Adrenal gland (tissue), 9 donors: ENCODE measurements at regions not wholly inside any gene's neighbourhood (a gene's known extent, or its start where the extent isn't known, plus 50 kb on each side); places are given as distances from the start of the nearest gene placed in this dataset.
A peak's percentile ranks its signal among the peaks of the same experiment; 100 is the strongest.

Experiments
- DNase-seq, 7 donors: peaks; one replicate each; pipeline ENCODE4 v3.0.0-alpha.2; 2019 to 2020
- H3K27ac ChIP-seq, 5 donors: fragments of 200-600 bp; sonication (generic) in 4 of 5; 1 replicate in 3 of 5; 2 replicates in 2 of 5; pipeline versions ENCODE4 v1.5.1 to v1.8.0; 2016 to 2020; ENCODE audit warnings: mild to moderate bottlenecking in 1 of 5
- H3K27me3 ChIP-seq: fragments of 200-600 bp; 2 replicates; pipeline ENCODE4 v1.8.0; 2021
- H3K36me3 ChIP-seq, 2 donors: fragments of 200-600 bp; replicated peaks in 1 of 2; 1 replicate in 1 of 2; 2 replicates in 1 of 2; pipeline versions ENCODE4 v1.5.1 to v1.8.0; 2018 to 2022
- H3K4me1 ChIP-seq, 2 donors: fragments of 200-600 bp; replicated peaks in 1 of 2; 1 replicate in 1 of 2; 2 replicates in 1 of 2; pipeline versions ENCODE4 v1.5.1 to v1.8.0; 2018 to 2021
- H3K4me3 ChIP-seq, 4 donors: fragments of 200-600 bp; sonication (generic) in 3 of 4; one replicate each; pipeline ENCODE4 v1.5.1; 2016 to 2018
- H3K9me3 ChIP-seq, 3 donors: fragments of 200-600 bp; sonication (generic) in 1 of 3; replicated peaks in 1 of 3; 1 replicate in 2 of 3; 2 replicates in 1 of 3; pipeline versions ENCODE4 v1.5.1 to v1.8.0; 2016 to 2021
- CTCF ChIP-seq, 6 experiments: fragments of 450-650 bp in 4 of 6; fragments of 200-600 bp in 2 of 6; sonication (generic) in 1 of 6; IDR thresholded peaks; 1 replicate in 5 of 6; 2 replicates in 1 of 6; pipeline versions ENCODE4 v1.5.1 to v1.8.0; 2016 to 2021; ENCODE audit warnings: antibody characterized with exemption in 6 of 6, mild to moderate bottlenecking in 2 of 6, moderate library complexity in 1 of 6
- POLR2A ChIP-seq, 2 donors: fragments of 450-650 bp; IDR thresholded peaks; one replicate each; pipeline ENCODE4 v1.6.1; 2017; ENCODE audit warnings: antibody characterized with exemption in 2 of 2, mild to moderate bottlenecking in 2 of 2, moderate library complexity in 1 of 2
- WGBS, 4 donors: extraction: QIAGEN DNeasy Blood & Tissue Kit in 2 of 4; methylation state at CpG; one replicate each; pipeline versions ENCODE4 v1.1.5 to v1.1.7; 2013 to 2017; 5-methylcytosine and 5-hydroxymethylcytosine counted together
- intact Hi-C, 2 donors: fragments of 100-400 bp; cut with DNase I; formaldehyde crosslinking; loops; one replicate each; pipeline versions ENCODE4 v1.14.1 to v1.15.0; 2022 to 2023
- donor health status: healthy with polysubstance abuse.
- donor health status: Bipolar disorder and iron deficiency.
- donor health status: DM: yes; HTN: yes; CAD: no.
- donor health status: DM: no; HTN: no; CAD: no.
- donor health status: DM: no; HTN: no; CAD: no.

- no peaks in the 10 kb centered on the region for H3K4me1 ChIP-seq
- intact Hi-C loops = no loop called here
- TF ChIP-seq POLR2A (IDR thresholded peaks at IDR 0.05) = no peak
- no peak for TF ChIP-seq CTCF (IDR thresholded peaks at IDR 0.05)
- no peaks in the 10 kb centered on the region for H3K9me3 ChIP-seq
- no peak overlapping the region for H3K4me3 ChIP-seq
- no peaks in the 10 kb centered on the region for H3K27me3 ChIP-seq
- DNase-seq = no peak
- WGBS, 4 donors = 45 to 66% (median 63%) methylated on average over 3 of the region's 3 CpGs
- H3K27ac ChIP-seq = no peak overlapping the region
- no peaks in the 10 kb centered on the region for H3K36me3 ChIP-seq
Observed at GRCh38 chr10:25661632-25662031, 272.4 kb upstream of the MYO3A start.

GRCh38 chr10:25666276-25666675 lies 267.8 kb upstream of the MYO3A start:
- intact Hi-C loops = no loop called here
- no peaks in the 10 kb centered on the region for H3K4me1 ChIP-seq
- peak in 6 of 7 donors; percentile 16 to 56 (median 34) for DNase-seq
- H3K27me3 ChIP-seq = no peaks in the 10 kb centered on the region
- H3K27ac ChIP-seq = no peak overlapping the region
- TF ChIP-seq POLR2A (IDR thresholded peaks at IDR 0.05) (no peak), CTCF (IDR thresholded peaks at IDR 0.05) (no peak)
- WGBS, 4 donors = 17 to 39% (median 27%) methylated on average over 3 of the region's 3 CpGs
- H3K4me3 ChIP-seq = no peak overlapping the region
- H3K9me3 ChIP-seq = no peaks in the 10 kb centered on the region
- no peaks in the 10 kb centered on the region for H3K36me3 ChIP-seq

DNA sequence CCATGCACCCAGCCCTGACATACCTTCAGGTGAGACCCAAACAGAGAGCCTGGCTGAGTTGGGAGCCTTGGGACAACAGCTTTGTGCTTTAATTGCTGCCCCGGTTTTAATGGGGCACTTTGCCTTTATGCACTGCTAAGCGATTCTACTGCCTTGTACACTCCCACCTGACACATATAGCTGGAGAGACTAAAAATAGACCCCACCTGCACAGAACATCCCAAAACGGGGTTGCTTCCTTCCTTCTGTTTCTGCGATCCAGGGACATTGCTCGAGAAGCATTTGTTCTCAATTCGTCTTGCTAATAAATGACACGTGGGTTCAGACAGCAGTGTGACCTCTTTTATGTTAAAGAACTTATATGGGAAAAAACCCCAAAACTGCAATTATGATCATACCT lies 258.8 kb upstream of the MYO3A start:
- Histone ChIP-seq H3K4me1 (no peaks in the 10 kb centered on the region), H3K9me3 (no peaks in the 10 kb centered on the region), H3K4me3 (no peak overlapping the region), H3K27me3 (no peaks in the 10 kb centered on the region), H3K27ac (no peak overlapping the region), H3K36me3 (no peaks in the 10 kb centered on the region)
- TF ChIP-seq CTCF (IDR thresholded peaks at IDR 0.05) (no peak), POLR2A (IDR thresholded peaks at IDR 0.05) (no peak)
- 70 to 75% (median 73%) methylated on average over 7 of the region's 7 CpGs for WGBS, 4 donors
- intact Hi-C loops = no loop called here
- DNase-seq = no peak

GRCh38 chr10:25675615-25676014 lies 258.4 kb upstream of the MYO3A start:
- WGBS, 4 donors = 73 to 91% (median 76%) methylated on average over 1 of the region's 1 CpG
- Histone ChIP-seq H3K27me3 (no peaks in the 10 kb centered on the region), H3K4me3 (no peak overlapping the region), H3K27ac (no peak overlapping the region), H3K9me3 (no peaks in the 10 kb centered on the region), H3K4me1 (no peaks in the 10 kb centered on the region), H3K36me3 (no peaks in the 10 kb centered on the region)
- no peak for DNase-seq
- TF ChIP-seq CTCF (IDR thresholded peaks at IDR 0.05) = no peak
- TF ChIP-seq POLR2A (IDR thresholded peaks at IDR 0.05) = no peak
- intact Hi-C loops = no loop called here
